Progenitor cell of endocrine pancreas (in vitro differentiated cells): ENCODE measurements at regions not wholly inside any gene's neighbourhood (a gene's known extent, or its start where the extent isn't known, plus 50 kb on each side); places are given as distances from the start of the nearest gene placed in this dataset.
"Not testable (repeated sequence)": the region's sequence is repeated elsewhere in the genome, so short reads cannot be mapped to it uniquely, and the experiment has no call there.

Experiments used
- DNase-seq: peaks from one replicate; pipeline ENCODE4 v3.0.0; 2021; ENCODE audit warnings: low spot score; ENCODE audit not compliant: unreplicated experiment
- H3K27ac Mint-ChIP-seq: 2 replicates; pipeline ENCODE4 v1.8.0; 2021; ENCODE audit warnings: mild to moderate bottlenecking, moderate library complexity, mixed read lengths
- H3K27me3 Mint-ChIP-seq: 2 replicates; pipeline ENCODE4 v1.8.0; 2021; ENCODE audit warnings: mixed read lengths
- H3K36me3 Mint-ChIP-seq: 2 replicates; pipeline ENCODE4 v1.8.0; 2022; ENCODE audit warnings: mixed read lengths; ENCODE audit not compliant: insufficient read depth
- H3K4me1 Mint-ChIP-seq: 2 replicates; pipeline ENCODE4 v1.8.0; 2021; ENCODE audit warnings: low read depth, mixed read lengths
- H3K4me3 Mint-ChIP-seq: 2 replicates; pipeline ENCODE4 v1.8.0; 2021; ENCODE audit warnings: low read depth, mild to moderate bottlenecking, moderate library complexity, mixed read lengths
- H3K9me3 Mint-ChIP-seq: 2 replicates; pipeline ENCODE4 v1.8.0; 2021; ENCODE audit warnings: low read depth, mixed read lengths
- TF ChIP-seq, protein P1 (sequence below): fragments of 200-600 bp; sonication (generic); IDR thresholded peaks from one replicate; pipeline ENCODE4 v1.5.0; 2021; ENCODE audit warnings: antibody characterized with exemption, mild to moderate bottlenecking; ENCODE audit not compliant: unreplicated experiment

DNA sequence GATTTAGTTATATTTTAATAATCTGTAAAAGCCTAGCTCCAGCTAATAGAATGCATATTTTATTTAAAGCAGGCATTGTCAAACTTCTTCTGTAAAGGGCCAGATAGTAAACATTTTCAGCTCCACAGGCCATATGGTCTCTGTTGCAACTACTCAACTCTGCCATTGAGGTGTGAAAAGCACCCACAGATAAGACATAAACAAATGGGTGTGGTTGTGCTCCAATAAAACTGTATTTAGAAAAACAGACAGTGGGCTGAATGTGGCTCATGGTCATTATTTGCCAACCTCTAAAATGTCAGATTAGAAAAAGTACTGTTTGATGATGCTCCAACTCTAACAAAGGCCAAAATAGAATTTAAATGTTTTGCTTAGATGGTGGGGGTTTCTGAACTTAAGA, 519.9 kb downstream of the RNF144A start:
- TF ChIP-seq, protein P1, sequence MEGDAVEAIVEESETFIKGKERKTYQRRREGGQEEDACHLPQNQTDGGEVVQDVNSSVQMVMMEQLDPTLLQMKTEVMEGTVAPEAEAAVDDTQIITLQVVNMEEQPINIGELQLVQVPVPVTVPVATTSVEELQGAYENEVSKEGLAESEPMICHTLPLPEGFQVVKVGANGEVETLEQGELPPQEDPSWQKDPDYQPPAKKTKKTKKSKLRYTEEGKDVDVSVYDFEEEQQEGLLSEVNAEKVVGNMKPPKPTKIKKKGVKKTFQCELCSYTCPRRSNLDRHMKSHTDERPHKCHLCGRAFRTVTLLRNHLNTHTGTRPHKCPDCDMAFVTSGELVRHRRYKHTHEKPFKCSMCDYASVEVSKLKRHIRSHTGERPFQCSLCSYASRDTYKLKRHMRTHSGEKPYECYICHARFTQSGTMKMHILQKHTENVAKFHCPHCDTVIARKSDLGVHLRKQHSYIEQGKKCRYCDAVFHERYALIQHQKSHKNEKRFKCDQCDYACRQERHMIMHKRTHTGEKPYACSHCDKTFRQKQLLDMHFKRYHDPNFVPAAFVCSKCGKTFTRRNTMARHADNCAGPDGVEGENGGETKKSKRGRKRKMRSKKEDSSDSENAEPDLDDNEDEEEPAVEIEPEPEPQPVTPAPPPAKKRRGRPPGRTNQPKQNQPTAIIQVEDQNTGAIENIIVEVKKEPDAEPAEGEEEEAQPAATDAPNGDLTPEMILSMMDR: no peak
- Mint-ChIP-seq H3K36me3 (no peaks in the 10 kb centered on the region), H3K27ac (no peak overlapping the region), H3K9me3 (peaks cover 3% of the 10 kb centered on the region), H3K4me1 (no peaks in the 10 kb centered on the region), H3K4me3 (no peak overlapping the region), H3K27me3 (peaks cover 2% of the 10 kb centered on the region)
- no peak for DNase-seq

DNA sequence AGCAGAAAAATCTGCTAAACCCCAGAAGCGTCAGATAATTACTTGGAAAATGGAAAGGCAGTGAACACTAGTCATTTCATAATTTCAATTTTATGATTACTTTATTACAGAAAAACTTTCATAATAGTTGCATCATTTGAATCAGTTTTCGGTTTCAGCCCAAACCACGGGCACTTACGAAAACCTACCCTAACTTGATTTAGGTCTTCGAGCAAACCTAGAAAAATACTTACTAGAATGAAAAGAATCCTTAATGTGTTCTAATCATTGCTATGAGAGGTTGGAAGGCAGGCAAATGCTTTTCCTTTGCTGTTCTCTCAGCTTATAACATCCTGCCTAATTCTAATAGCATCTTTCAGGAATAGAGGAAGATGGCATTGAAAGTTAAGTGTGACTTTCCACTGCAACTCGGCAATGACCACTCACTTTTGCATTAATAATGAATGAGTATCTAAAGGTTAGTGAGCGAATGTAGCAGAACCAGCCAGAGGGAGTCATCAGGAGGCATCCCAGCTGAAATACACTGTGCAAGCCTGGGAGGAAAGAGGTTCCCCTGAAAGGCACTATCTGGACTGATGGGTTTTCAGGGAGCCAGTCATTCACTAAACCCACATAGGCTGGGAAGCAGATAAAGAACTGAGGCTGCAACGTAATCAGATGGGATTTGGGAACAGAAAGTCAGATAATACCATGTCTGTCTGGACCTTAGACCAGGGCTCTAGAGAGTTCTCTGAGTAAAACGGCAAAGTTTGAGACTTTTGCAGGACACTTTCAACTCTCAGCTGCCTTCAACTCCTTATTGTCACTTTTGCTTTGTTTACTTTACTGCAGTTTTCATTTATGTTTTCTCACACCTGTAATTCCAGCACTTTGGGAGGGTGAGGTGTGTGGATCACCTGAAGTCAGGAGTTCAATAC, 520.8 kb downstream of the RNF144A start:
- Mint-ChIP-seq H3K27me3 (peaks cover 2% of the 10 kb centered on the region), H3K36me3 (no peaks in the 10 kb centered on the region), H3K27ac (no peak overlapping the region), H3K4me3 (no peak overlapping the region), H3K4me1 (no peaks in the 10 kb centered on the region), H3K9me3 (peaks cover 3% of the 10 kb centered on the region)
- DNase-seq: no peak
- TF ChIP-seq, protein P1: no peak

GRCh38 chr2:7438855-7439254, 521.6 kb downstream of the RNF144A start:
- Mint-ChIP-seq H3K27me3 (peaks cover 2% of the 10 kb centered on the region), H3K4me3 (no peak overlapping the region), H3K36me3 (no peaks in the 10 kb centered on the region), H3K27ac (peak overlapping the region; percentile 38), H3K9me3 (peaks cover under 1% of the 10 kb centered on the region), H3K4me1 (no peaks in the 10 kb centered on the region)
- DNase-seq: no peak
- TF ChIP-seq, protein P1: no peak

DNA sequence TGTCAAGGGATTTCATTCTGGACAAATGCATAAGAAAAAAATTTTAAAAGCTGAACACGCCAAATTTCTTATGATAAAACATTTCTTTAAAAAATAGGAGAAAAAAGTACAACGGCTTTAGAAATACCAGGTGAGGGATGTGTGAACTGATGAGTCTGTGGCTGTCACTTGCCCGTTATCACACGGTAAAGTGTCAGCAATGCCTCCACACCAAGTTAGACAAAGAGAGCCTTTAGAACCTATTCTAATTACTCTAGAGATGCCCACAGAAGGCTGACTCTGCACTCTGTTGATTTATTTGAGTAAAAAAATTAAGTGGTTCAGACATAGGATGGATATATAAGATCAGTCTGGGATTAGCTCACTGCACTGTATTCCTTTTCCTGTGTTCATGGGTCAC, 523.8 kb downstream of the RNF144A start:
- Mint-ChIP-seq H3K27ac (no peak overlapping the region), H3K27me3 (peaks cover 2% of the 10 kb centered on the region), H3K36me3 (no peaks in the 10 kb centered on the region), H3K4me3 (no peak overlapping the region), H3K9me3 (no peaks in the 10 kb centered on the region), H3K4me1 (no peaks in the 10 kb centered on the region)
- DNase-seq: no peak
- TF ChIP-seq, protein P1: no peak

DNA sequence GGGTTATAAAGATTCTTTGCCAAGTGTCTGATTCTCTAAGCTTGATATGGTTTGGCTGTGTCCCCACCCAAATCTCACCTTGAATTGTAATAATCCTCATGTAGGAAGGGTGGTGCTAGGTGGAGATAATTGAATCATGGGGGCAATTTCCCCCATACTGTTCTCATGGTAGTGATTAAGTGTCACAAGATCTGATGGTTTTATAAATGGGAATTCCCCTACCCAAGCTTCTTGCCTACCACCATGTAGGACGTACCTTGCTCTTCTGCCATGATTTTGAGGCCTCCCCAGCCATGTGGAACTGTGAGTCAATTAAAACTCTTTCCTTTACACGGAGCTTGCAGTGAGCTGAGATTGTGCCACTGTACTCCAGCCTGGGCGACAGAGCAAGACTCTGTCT, 524.6 kb downstream of the RNF144A start:
- not testable (repeated sequence) for H3K4me3 Mint-ChIP-seq, H3K27ac Mint-ChIP-seq, H3K9me3 Mint-ChIP-seq, H3K36me3 Mint-ChIP-seq, H3K4me1 Mint-ChIP-seq, H3K27me3 Mint-ChIP-seq, DNase-seq

GRCh38 chr2:7444626-7445025, 527.4 kb downstream of the RNF144A start:
- H3K27ac Mint-ChIP-seq: no peak overlapping the region
- no peaks in the 10 kb centered on the region for H3K4me1 Mint-ChIP-seq
- peaks cover 5% of the 10 kb centered on the region for H3K27me3 Mint-ChIP-seq
- no peak overlapping the region for H3K4me3 Mint-ChIP-seq
- no peaks in the 10 kb centered on the region for H3K9me3 Mint-ChIP-seq
- no peaks in the 10 kb centered on the region for H3K36me3 Mint-ChIP-seq
- no peak for DNase-seq
- TF ChIP-seq, protein P1: no peak
